GM12801 (cell line): ENCODE measurements at regions not wholly inside any gene's neighbourhood (a gene's known extent, or its start where the extent isn't known, plus 50 kb on each side); places are given as distances from the start of the nearest gene placed in this dataset.

Source experiments
- TF ChIP-seq, protein P1 (sequence below): IDR thresholded peaks from one replicate; pipeline ENCODE4 v1.5.1; 2011; ENCODE audit warnings: control low read depth; ENCODE audit not compliant: insufficient read length; ENCODE audit errors: extremely low read depth

GRCh38 chr12:92365836-92366235, 220.2 kb upstream of the BTG1 start:
- TF ChIP-seq, protein P1, sequence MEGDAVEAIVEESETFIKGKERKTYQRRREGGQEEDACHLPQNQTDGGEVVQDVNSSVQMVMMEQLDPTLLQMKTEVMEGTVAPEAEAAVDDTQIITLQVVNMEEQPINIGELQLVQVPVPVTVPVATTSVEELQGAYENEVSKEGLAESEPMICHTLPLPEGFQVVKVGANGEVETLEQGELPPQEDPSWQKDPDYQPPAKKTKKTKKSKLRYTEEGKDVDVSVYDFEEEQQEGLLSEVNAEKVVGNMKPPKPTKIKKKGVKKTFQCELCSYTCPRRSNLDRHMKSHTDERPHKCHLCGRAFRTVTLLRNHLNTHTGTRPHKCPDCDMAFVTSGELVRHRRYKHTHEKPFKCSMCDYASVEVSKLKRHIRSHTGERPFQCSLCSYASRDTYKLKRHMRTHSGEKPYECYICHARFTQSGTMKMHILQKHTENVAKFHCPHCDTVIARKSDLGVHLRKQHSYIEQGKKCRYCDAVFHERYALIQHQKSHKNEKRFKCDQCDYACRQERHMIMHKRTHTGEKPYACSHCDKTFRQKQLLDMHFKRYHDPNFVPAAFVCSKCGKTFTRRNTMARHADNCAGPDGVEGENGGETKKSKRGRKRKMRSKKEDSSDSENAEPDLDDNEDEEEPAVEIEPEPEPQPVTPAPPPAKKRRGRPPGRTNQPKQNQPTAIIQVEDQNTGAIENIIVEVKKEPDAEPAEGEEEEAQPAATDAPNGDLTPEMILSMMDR = no peak

DNA sequence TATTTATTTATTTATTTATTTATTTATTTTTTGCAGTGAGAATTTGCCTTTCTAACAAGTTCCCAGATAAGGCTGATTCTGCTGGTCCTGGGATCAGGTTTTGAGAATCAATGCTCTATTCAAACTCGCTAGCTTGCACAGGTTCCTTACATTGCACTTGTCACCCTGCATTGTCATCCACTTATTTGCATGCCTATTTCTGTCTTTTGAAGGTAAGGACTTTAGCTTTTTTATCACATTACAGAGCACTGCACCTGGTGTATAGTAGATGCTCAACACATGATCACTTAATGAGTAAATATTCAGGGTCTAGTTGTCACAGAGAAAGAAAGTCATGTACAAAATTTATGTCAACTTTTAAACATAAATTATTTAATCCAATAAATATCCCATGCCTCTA, 219.7 kb upstream of the BTG1 start:
- TF ChIP-seq, protein P1 = no peak

GRCh38 chr12:92363295-92364146, 217.9 kb upstream of the BTG1 start:
- TF ChIP-seq, protein P1 = no peak

GRCh38 chr12:92362785-92363184, 217.1 kb upstream of the BTG1 start:
- TF ChIP-seq, protein P1 = no peak

GRCh38 chr12:92362126-92362525, 216.5 kb upstream of the BTG1 start:
- TF ChIP-seq, protein P1 = no peak

DNA sequence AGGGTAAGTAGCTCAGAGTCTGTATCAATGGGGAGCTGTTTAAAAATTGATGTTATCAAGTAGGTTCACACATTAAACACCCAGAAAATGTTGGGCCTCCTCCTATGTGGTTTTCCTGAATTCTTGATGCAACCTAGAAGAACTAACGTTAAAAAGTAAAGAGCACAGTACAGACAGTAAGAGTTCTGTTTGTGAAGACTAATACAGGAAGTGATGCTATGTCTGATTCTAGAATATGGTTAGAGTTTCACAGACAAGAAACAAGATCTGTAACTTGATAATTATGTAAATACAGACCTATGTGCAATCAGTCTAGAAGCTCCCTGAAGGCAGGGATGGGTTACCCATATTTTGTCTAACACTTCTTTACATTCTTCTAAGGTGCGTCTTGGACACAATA, 214.9 kb upstream of the BTG1 start:
- TF ChIP-seq, protein P1 = no peak

- TF ChIP-seq, protein P1 = no peak
These were observed 214.0 kb upstream of the BTG1 start for GRCh38 chr12:92359581-92360209.
